AG09319 (cell line): ENCODE measurements at regions not wholly inside any gene's neighbourhood (a gene's known extent, or its start where the extent isn't known, plus 50 kb on each side); places are given as distances from the start of the nearest gene placed in this dataset.
"Not testable (repeated sequence)": the region's sequence is repeated elsewhere in the genome, so short reads cannot be mapped to it uniquely, and the experiment has no call there.

Experiments
- DNase-seq: peaks from one replicate; pipeline ENCODE4 v3.0.0-alpha.2; 2010; ENCODE audit warnings: low read depth; ENCODE audit errors: extremely low read depth
- CTCF ChIP-seq: IDR thresholded peaks from 2 replicates; pipeline ENCODE4 v1.5.1; 2011; ENCODE audit warnings: low read depth, mild to moderate bottlenecking, inconsistent platforms, low read length, moderate library complexity

- no peak for TF ChIP-seq CTCF
- no peak for DNase-seq
Observed at GRCh38 chr4:103292373-103292772, 94.2 kb upstream of the CENPE start.

DNA sequence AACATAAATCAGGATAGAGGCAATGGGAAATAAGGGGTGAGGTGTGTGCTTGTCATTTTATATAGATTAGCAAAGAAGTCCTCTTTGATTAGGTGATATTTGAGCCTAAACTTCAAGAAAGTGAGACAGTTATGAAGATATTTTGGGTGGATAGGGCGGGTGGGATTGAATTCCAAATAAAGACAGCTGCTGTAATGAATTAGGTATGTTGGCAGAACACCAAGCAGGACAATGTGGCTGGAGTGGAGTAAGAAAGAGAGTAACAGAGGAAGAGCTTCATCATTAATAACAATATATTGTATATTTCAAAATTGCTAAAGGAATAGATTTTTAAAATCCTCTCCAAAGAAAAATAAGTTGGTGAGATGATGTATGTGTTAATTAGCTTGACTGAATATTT, 91.0 kb upstream of the CENPE start:
- no peak for TF ChIP-seq CTCF

DNA sequence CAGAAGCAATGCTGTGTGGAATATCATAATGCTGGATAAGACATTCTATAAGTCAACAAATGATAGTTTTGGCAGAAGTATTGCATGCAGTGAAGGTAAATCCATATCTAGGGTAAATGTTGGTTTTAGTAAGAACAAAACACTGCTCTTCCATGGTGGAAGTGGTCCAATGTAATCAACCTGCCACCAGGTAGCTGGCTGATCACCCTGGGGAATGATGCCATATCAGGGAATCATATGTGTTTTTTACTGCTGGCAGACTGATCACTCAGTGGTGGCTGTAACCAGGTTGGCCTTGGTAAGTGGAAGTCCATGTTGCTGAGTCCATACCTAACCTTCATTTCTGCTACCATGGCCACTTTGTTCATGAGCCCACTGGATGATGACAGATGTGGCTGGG, 74.0 kb upstream of the CENPE start:
- no peak for TF ChIP-seq CTCF
- DNase-seq, result no peak

More for the DNA sequence above, 91.0 kb upstream of the CENPE start:
- DNase-seq, result no peak

DNA sequence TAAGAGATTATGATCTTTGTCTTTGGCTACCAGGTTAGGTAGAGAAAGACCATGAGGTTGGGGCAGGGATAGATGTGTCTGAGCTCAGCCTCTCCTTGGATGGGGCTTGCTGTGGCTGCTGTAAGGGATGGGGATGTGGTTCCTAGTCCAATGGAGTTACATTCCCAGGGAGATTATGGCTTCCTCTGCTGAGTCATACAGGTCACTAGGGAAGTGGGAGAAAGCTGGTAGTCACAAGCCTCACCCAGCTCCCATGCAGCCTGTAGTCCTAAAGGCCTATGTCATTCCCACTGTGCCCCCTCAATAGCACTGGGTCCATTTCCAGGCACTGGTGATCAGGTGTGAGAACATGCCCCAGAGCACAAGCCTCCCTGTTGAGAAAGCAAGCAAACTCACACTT, 70.6 kb upstream of the CENPE start:
- no peak for TF ChIP-seq CTCF
- no peak for DNase-seq

- no peak for DNase-seq
- no peak for TF ChIP-seq CTCF
Observed at GRCh38 chr4:103264905-103265304, 66.8 kb upstream of the CENPE start.

DNA sequence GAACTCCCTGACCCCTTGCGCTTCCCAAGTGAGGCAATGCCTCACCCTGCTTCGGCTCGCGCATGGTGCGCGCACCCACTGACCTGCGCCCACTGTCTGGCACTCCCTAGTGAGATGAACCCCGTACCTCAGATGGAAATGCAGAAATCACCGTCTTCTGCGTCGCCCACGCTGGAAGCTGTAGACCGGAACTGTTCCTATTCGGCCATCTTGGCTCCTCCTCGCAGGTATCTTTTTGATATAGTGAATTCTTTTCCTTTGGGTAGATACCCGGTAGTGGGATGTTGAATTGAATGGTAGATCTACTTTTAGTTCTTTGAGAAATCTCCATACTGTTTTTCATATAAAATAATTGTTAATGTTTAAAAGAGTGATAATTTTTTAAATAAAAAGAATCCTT, 57.9 kb upstream of the CENPE start:
- not testable (repeated sequence) for DNase-seq
